ENCODE measurements at regions not wholly inside any gene's neighbourhood (a gene's known extent, or its start where the extent isn't known, plus 50 kb on each side); places are given as distances from the start of the nearest gene placed in this dataset.

DNA sequence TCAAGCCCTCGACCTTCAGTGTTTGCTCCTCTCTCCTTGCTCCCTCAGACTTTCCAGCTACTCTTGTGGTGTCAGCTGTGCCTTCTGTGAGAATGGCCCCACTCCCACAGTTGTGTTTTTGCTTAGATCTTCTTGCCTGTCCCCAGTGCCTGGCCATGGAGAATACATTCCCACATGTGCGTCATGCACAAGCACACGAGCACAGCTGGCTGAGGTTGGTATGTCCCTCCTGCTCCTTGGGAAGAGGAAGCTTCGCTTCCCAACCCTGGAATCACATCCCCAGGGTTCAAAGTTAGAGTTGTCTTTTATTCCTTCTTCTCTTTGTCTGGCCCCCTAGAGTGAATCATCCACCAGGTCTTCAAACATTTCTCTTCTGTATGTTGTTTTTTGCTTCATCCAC, 518.6 kb downstream of the CCDC171 start:
- no peak overlapping the region for H3K4me3 ChIP-seq (ENCODE audit: low read depth, low read length, poor library complexity, severe bottlenecking)
- no peaks in the 10 kb centered on the region for H4K20me1 ChIP-seq (ENCODE audit: insufficient read depth, low read length)
- ChIA-PET POLR2A (interaction anchor here (0.9 kb wide), 1 partner anchor 10 kb away, joined by 3 read pairs; no protein-coding TSS in a partner anchor), CTCF (ENCODE audit: unreplicated experiment) (no interaction called here)
- H3K4me2 ChIP-seq (ENCODE audit: low read length): no peak overlapping the region
- no peaks in the 10 kb centered on the region for H3K79me2 ChIP-seq (ENCODE audit: insufficient read depth, low read depth, low read length)
- intact Hi-C loops (cut with micrococcal nuclease; ENCODE audit: unreplicated experiment): no loop called here
- H3K36me3 ChIP-seq (ENCODE audit: insufficient read depth, low read length): no peaks in the 10 kb centered on the region
- H3K27ac ChIP-seq (ENCODE audit: low read depth, low read length, poor library complexity, severe bottlenecking): no peak overlapping the region
- H3K4me1 ChIP-seq (ENCODE audit: insufficient read depth, low read length, poor library complexity, severe bottlenecking): no peaks in the 10 kb centered on the region
- no peak for DNase-seq (ENCODE audit: low spot score)
- H2AFZ ChIP-seq (ENCODE audit: low read length): no peak overlapping the region
- no peaks in the 10 kb centered on the region for H3K9me2 ChIP-seq (ENCODE audit: insufficient read depth, low read length)
- H3K9me3 ChIP-seq (ENCODE audit: low read length): no peaks in the 10 kb centered on the region
- BruUV-seq (replicated peaks): no TSS peak
- TF ChIP-seq CTCF (conservative IDR thresholded peaks at IDR 0.05; ENCODE audit: low read length) (no peak), EZH2phosphoT487 (IDR thresholded peaks at IDR 0.05; ENCODE audit: borderline replicate concordance, low read depth, low read length) (no peak)

DNA sequence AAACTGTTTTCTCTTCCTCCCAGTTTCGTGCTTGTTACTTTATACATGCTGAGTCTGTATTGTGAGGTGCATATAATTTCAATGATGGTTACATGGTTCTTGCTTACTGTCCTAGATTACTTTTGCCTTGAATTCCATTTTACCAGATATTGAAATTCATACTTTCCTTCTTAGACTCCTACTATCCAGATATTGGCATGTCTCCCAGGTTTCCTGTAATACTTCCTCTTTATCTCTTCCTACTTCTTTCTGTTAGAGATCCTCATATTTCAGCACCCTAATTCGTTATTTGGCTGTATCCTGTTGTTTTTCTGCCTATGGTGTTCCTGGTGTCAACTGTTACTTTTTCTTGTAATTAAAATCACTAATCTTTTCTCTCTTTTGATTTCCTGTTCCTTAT, 522.1 kb downstream of the CCDC171 start:
- Histone ChIP-seq H3K9me2 (ENCODE audit: insufficient read depth, low read length) (no peaks in the 10 kb centered on the region), H3K4me1 (ENCODE audit: insufficient read depth, low read length, poor library complexity, severe bottlenecking) (no peaks in the 10 kb centered on the region), H3K9me3 (ENCODE audit: low read length) (no peaks in the 10 kb centered on the region), H2AFZ (ENCODE audit: low read length) (no peak overlapping the region), H4K20me1 (ENCODE audit: insufficient read depth, low read length) (no peaks in the 10 kb centered on the region), H3K79me2 (ENCODE audit: insufficient read depth, low read depth, low read length) (no peaks in the 10 kb centered on the region), H3K4me2 (ENCODE audit: low read length) (no peak overlapping the region), H3K4me3 (ENCODE audit: low read depth, low read length, poor library complexity, severe bottlenecking) (no peak overlapping the region), H3K27ac (ENCODE audit: low read depth, low read length, poor library complexity, severe bottlenecking) (no peak overlapping the region), H3K36me3 (ENCODE audit: insufficient read depth, low read length) (no peaks in the 10 kb centered on the region)
- no peak for TF ChIP-seq EZH2phosphoT487 (IDR thresholded peaks at IDR 0.05; ENCODE audit: borderline replicate concordance, low read depth, low read length)
- no peak for TF ChIP-seq CTCF (conservative IDR thresholded peaks at IDR 0.05; ENCODE audit: low read length)
- BruUV-seq (replicated peaks): no TSS peak
- CTCF ChIA-PET (ENCODE audit: unreplicated experiment): no interaction called here
- DNase-seq (ENCODE audit: low spot score): no peak
- POLR2A ChIA-PET: no interaction called here
- intact Hi-C loops (cut with micrococcal nuclease; ENCODE audit: unreplicated experiment): no loop called here

- intact Hi-C loops (cut with micrococcal nuclease; ENCODE audit: unreplicated experiment): no loop called here
- no peak overlapping the region for H3K27ac ChIP-seq (ENCODE audit: low read depth, low read length, poor library complexity, severe bottlenecking)
- H3K4me1 ChIP-seq (ENCODE audit: insufficient read depth, low read length, poor library complexity, severe bottlenecking): no peaks in the 10 kb centered on the region
- no TSS peak for BruUV-seq (replicated peaks)
- ChIA-PET CTCF (ENCODE audit: unreplicated experiment) (no interaction called here), POLR2A (no interaction called here)
- no peaks in the 10 kb centered on the region for H3K36me3 ChIP-seq (ENCODE audit: insufficient read depth, low read length)
- TF ChIP-seq EZH2phosphoT487 (IDR thresholded peaks at IDR 0.05; ENCODE audit: borderline replicate concordance, low read depth, low read length): no peak
- no peak for TF ChIP-seq CTCF (conservative IDR thresholded peaks at IDR 0.05; ENCODE audit: low read length)
- DNase-seq (ENCODE audit: low spot score): no peak
- H3K4me2 ChIP-seq (ENCODE audit: low read length): no peak overlapping the region
- no peaks in the 10 kb centered on the region for H3K9me3 ChIP-seq (ENCODE audit: low read length)
- no peaks in the 10 kb centered on the region for H4K20me1 ChIP-seq (ENCODE audit: insufficient read depth, low read length)
- no peaks in the 10 kb centered on the region for H3K9me2 ChIP-seq (ENCODE audit: insufficient read depth, low read length)
- no peak overlapping the region for H2AFZ ChIP-seq (ENCODE audit: low read length)
- no peak overlapping the region for H3K4me3 ChIP-seq (ENCODE audit: low read depth, low read length, poor library complexity, severe bottlenecking)
- no peaks in the 10 kb centered on the region for H3K79me2 ChIP-seq (ENCODE audit: insufficient read depth, low read depth, low read length)
Measured at GRCh38 chr9:16075696-16076095, 522.9 kb downstream of the CCDC171 start.
